ENCODE measurements at regions not wholly inside any gene's neighbourhood (a gene's known extent, or its start where the extent isn't known, plus 50 kb on each side); places are given as distances from the start of the nearest gene placed in this dataset.
A peak's percentile ranks its signal among the peaks of the same experiment; 100 is the strongest.
"Not testable (repeated sequence)": the region's sequence is repeated elsewhere in the genome, so short reads cannot be mapped to it uniquely, and the experiment has no call there.

- DNase-seq (ENCODE audit: low read depth): no peak
- no peak for TF ChIP-seq CTCF (IDR thresholded peaks at IDR 0.05; ENCODE audit: insufficient read depth, low read depth, low read length, missing control alignments)
- H3K4me3 ChIP-seq (ENCODE audit: low read length): no peak overlapping the region
These were observed 270.3 kb upstream of the SYNCRIP start for GRCh38 chr6:85913001-85913400.

GRCh38 chr6:85912582-85912981 lies 269.9 kb upstream of the SYNCRIP start:
- TF ChIP-seq CTCF (IDR thresholded peaks at IDR 0.05; ENCODE audit: insufficient read depth, low read depth, low read length, missing control alignments): no peak
- DNase-seq (ENCODE audit: low read depth): no peak

GRCh38 chr6:85911067-85911466 lies 268.4 kb upstream of the SYNCRIP start:
- TF ChIP-seq CTCF (IDR thresholded peaks at IDR 0.05; ENCODE audit: insufficient read depth, low read depth, low read length, missing control alignments): no peak
- H3K4me3 ChIP-seq (ENCODE audit: low read length): no peak overlapping the region
- no peak for DNase-seq (ENCODE audit: low read depth)

More at GRCh38 chr6:85912582-85912981, 269.9 kb upstream of the SYNCRIP start:
- H3K4me3 ChIP-seq (ENCODE audit: low read length): no peak overlapping the region

GRCh38 chr6:85908120-85908519 lies 265.4 kb upstream of the SYNCRIP start:
- DNase-seq (ENCODE audit: low read depth); H3K4me3 ChIP-seq (ENCODE audit: low read length): not testable (repeated sequence)

GRCh38 chr6:85892346-85892745 lies 249.7 kb upstream of the SYNCRIP start:
- DNase-seq (ENCODE audit: low read depth): no peak
- no peak for TF ChIP-seq CTCF (IDR thresholded peaks at IDR 0.05; ENCODE audit: insufficient read depth, low read depth, low read length, missing control alignments)
- no peak overlapping the region for H3K4me3 ChIP-seq (ENCODE audit: low read length)

GRCh38 chr6:85887461-85887860 lies 244.8 kb upstream of the SYNCRIP start:
- peak; percentile 5 for DNase-seq (ENCODE audit: low read depth)
- no peak overlapping the region for H3K4me3 ChIP-seq (ENCODE audit: low read length)
- no peak for TF ChIP-seq CTCF (IDR thresholded peaks at IDR 0.05; ENCODE audit: insufficient read depth, low read depth, low read length, missing control alignments)

GRCh38 chr6:85868685-85869084 lies 226.0 kb upstream of the SYNCRIP start:
- DNase-seq (ENCODE audit: low read depth): no peak
- no peak for TF ChIP-seq CTCF (IDR thresholded peaks at IDR 0.05; ENCODE audit: insufficient read depth, low read depth, low read length, missing control alignments)
- H3K4me3 ChIP-seq (ENCODE audit: low read length): no peak overlapping the region

GRCh38 chr6:85867595-85867994 lies 224.9 kb upstream of the SYNCRIP start:
- no peak overlapping the region for H3K4me3 ChIP-seq (ENCODE audit: low read length)
- TF ChIP-seq CTCF (IDR thresholded peaks at IDR 0.05; ENCODE audit: insufficient read depth, low read depth, low read length, missing control alignments): no peak
- no peak for DNase-seq (ENCODE audit: low read depth)

Measured in epithelial cell of esophagus (primary cell).